IMR-90 (cell line): ENCODE measurements at regions not wholly inside any gene's neighbourhood (a gene's known extent, or its start where the extent isn't known, plus 50 kb on each side); places are given as distances from the start of the nearest gene placed in this dataset.

ENCODE experiments used
- ATAC-seq: fragments of 200-7000 bp; cut with Tn5 transposase; 2 replicates; pipeline ENCODE4 v1.9.1; 2020; ENCODE audit warnings: low read depth, mild to moderate bottlenecking, moderate library complexity
- BruUV-seq: library from RNA; stranded (reverse); fragments of 400-500 nt; replicated peaks from 2 replicates; lab custom pipeline; 2021; lab: Mats Ljungman, UMichigan
- CTCF ChIA-PET: fragments of 300-600 bp; formaldehyde crosslinking; extraction: SDS; loops from one replicate; lab custom pipeline; 2021; ENCODE audit warnings: antibody characterized with exemption; lab: Yijun Ruan, JAX
- POLR2A ChIA-PET: fragments of 300-600 bp; sonication (Branson Sonifier 250); formaldehyde crosslinking; loops from one replicate; lab custom pipeline; 2022; ENCODE audit warnings: antibody characterized with exemption; ENCODE audit not compliant: unreplicated experiment; lab: Charles Lee
- DNase-seq: peaks from one replicate; pipeline ENCODE4 v3.0.0; 2013
- H2AFZ ChIP-seq: replicated peaks from 2 replicates; pipeline ENCODE3; 2013; ENCODE audit warnings: low read length, mild to moderate bottlenecking; ENCODE audit not compliant: poor library complexity
- H2AK5ac ChIP-seq: 2 replicates; pipeline ENCODE4 v1.6.1; 2013; ENCODE audit warnings: low read depth, low read length, inconsistent platforms
- H2AK9ac ChIP-seq: replicated peaks from 2 replicates; pipeline ENCODE3; 2013; ENCODE audit warnings: mild to moderate bottlenecking, low read depth, low read length, moderate library complexity; ENCODE audit not compliant: poor library complexity
- H2BK120ac ChIP-seq: 2 replicates; pipeline ENCODE4 v1.6.1; 2013; ENCODE audit warnings: low read depth, low read length, inconsistent platforms
- H2BK15ac ChIP-seq: 3 replicates; pipeline ENCODE4 v1.6.1; 2013; ENCODE audit warnings: low read depth, low read length, inconsistent platforms
- H2BK20ac ChIP-seq: 2 replicates; pipeline ENCODE4 v1.6.1; 2013; ENCODE audit warnings: low read depth, mild to moderate bottlenecking, inconsistent platforms, low read length, moderate library complexity
- H2BK5ac ChIP-seq: 2 replicates; pipeline ENCODE4 v1.6.1; 2013; ENCODE audit warnings: mild to moderate bottlenecking, low read depth, low read length, inconsistent platforms; ENCODE audit not compliant: poor library complexity, severe bottlenecking
- H3K14ac ChIP-seq: replicated peaks from 2 replicates; pipeline ENCODE4 v1.6.1; 2013; ENCODE audit warnings: low read depth, low read length, inconsistent platforms
- H3K18ac ChIP-seq: 2 replicates; pipeline ENCODE4 v1.6.1; 2013; ENCODE audit warnings: low read depth, low read length, control low read depth
- H3K23ac ChIP-seq: 2 replicates; pipeline ENCODE4 v1.6.1; 2013; ENCODE audit warnings: low read depth, low read length, inconsistent platforms
- H3K27ac ChIP-seq: 2 replicates; pipeline ENCODE4 v1.5.1; 2013; ENCODE audit warnings: mild to moderate bottlenecking, control low read depth, low read length; ENCODE audit not compliant: insufficient read depth
- H3K27me3 ChIP-seq: 2 replicates; pipeline ENCODE4 v1.6.1; 2013; ENCODE audit warnings: low read length; ENCODE audit not compliant: control insufficient read depth, insufficient read depth
- H3K36me3 ChIP-seq: 2 replicates; pipeline ENCODE4 v1.6.1; 2013; ENCODE audit warnings: low read length, mixed read lengths; ENCODE audit not compliant: control insufficient read depth, insufficient read depth
- H3K4ac ChIP-seq: 2 replicates; pipeline ENCODE4 v1.6.1; 2013; ENCODE audit warnings: low read depth, low read length, inconsistent platforms
- H3K4me1 ChIP-seq: 2 replicates; pipeline ENCODE4 v1.6.1; 2013; ENCODE audit warnings: low read length, mixed read lengths; ENCODE audit not compliant: control insufficient read depth, insufficient read depth
- H3K4me2 ChIP-seq: 2 replicates; pipeline ENCODE4 v1.6.1; 2013; ENCODE audit warnings: low read depth, mild to moderate bottlenecking, control low read depth, low read length, moderate library complexity
- H3K4me3 ChIP-seq: 2 replicates; pipeline ENCODE4 v1.5.1; 2013; ENCODE audit warnings: low read depth, mild to moderate bottlenecking, control low read depth, low read length, moderate library complexity; ENCODE audit not compliant: insufficient read depth
- H3K56ac ChIP-seq: 2 replicates; pipeline ENCODE4 v1.6.1; 2013; ENCODE audit warnings: low read length, inconsistent platforms; ENCODE audit not compliant: insufficient read depth; ENCODE audit errors: extremely low read depth
- H3K79me1 ChIP-seq, 2 experiments: 2 replicates each; pipeline ENCODE4 v1.6.1; 2013; ENCODE audit warnings: low read length in 2 of 2, inconsistent platforms in 1 of 2, low read depth in 1 of 2
- H3K9ac ChIP-seq: 2 replicates; pipeline ENCODE4 v1.6.1; 2013; ENCODE audit warnings: low read depth, low read length, control low read depth
- H3K9me1 ChIP-seq: 2 replicates; pipeline ENCODE4 v1.6.1; 2013; ENCODE audit warnings: low read length, inconsistent platforms; ENCODE audit not compliant: insufficient read depth
- H3K9me3 ChIP-seq: 2 replicates; pipeline ENCODE4 v1.6.1; 2013; ENCODE audit warnings: low read length; ENCODE audit not compliant: control insufficient read depth, insufficient read depth
- H4K20me1 ChIP-seq: 2 replicates; pipeline ENCODE4 v1.6.1; 2013; ENCODE audit warnings: low read length, inconsistent platforms; ENCODE audit not compliant: insufficient read depth
- H4K5ac ChIP-seq: 2 replicates; pipeline ENCODE4 v1.6.1; 2013; ENCODE audit warnings: mild to moderate bottlenecking, low read depth, low read length, control low read depth
- H4K8ac ChIP-seq, 2 experiments: 2 replicates each; pipeline ENCODE4 v1.6.1; 2013; ENCODE audit warnings: low read depth in 2 of 2, low read length in 2 of 2, control low read depth in 1 of 2, inconsistent platforms in 1 of 2
- H4K91ac ChIP-seq: 2 replicates; pipeline ENCODE4 v1.6.1; 2013; ENCODE audit warnings: low read depth, low read length, inconsistent platforms; ENCODE audit not compliant: insufficient read depth
- BHLHE40 ChIP-seq: fragments of 150-350 bp; IDR thresholded peaks from 2 replicates; pipeline ENCODE4 v1.6.1; 2016; ENCODE audit warnings: mild to moderate bottlenecking, low read depth, low read length
- CHD1 ChIP-seq: IDR thresholded peaks from 2 replicates; pipeline ENCODE4 v1.6.1; 2012; ENCODE audit warnings: low read depth, low read length, improper control_type of control experiment
- CTCF ChIP-seq: conservative IDR thresholded peaks from 2 replicates; pipeline ENCODE4 v1.5.1; 2012; ENCODE audit warnings: mild to moderate bottlenecking, low read depth, low read length, improper control_type of control experiment
- ELK1 ChIP-seq: fragments of 150-350 bp; IDR thresholded peaks from 2 replicates; pipeline ENCODE4 v1.6.1; 2016; ENCODE audit warnings: low read depth, mild to moderate bottlenecking, low read length, moderate library complexity, borderline replicate concordance
- NFE2L2 ChIP-seq: fragments of 150-350 bp; IDR thresholded peaks from 2 replicates; pipeline ENCODE4 v1.6.1; 2016; ENCODE audit warnings: low read depth, mild to moderate bottlenecking, low read length
- POLR2A ChIP-seq: IDR thresholded peaks from 2 replicates; pipeline ENCODE4 v1.6.1; 2012; ENCODE audit warnings: mild to moderate bottlenecking, low read depth, low read length
- RCOR1 ChIP-seq: IDR thresholded peaks from 2 replicates; pipeline ENCODE4 v1.6.1; 2012; ENCODE audit warnings: mild to moderate bottlenecking, low read length, improper control_type of control experiment; ENCODE audit not compliant: insufficient replicate concordance
- SMC3 ChIP-seq: fragments of 150-350 bp; IDR thresholded peaks from 2 replicates; pipeline ENCODE4 v1.6.1; 2016; ENCODE audit warnings: low read depth, mild to moderate bottlenecking, antibody characterized with exemption, low read length, moderate library complexity
- USF2 ChIP-seq: fragments of 150-350 bp; IDR thresholded peaks from 2 replicates; pipeline ENCODE4 v1.6.1; 2017; ENCODE audit warnings: mild to moderate bottlenecking, antibody characterized with exemption, low read length, low read depth
- WGBS, 2 experiments: methylation state at CpG; one replicate each; pipeline versions ENCODE4 v1.1.5 to v1.1.7; 2013; ENCODE audit warnings: missing lambda C conversion rate in 2 of 2; ENCODE audit not compliant: insufficient read length in 1 of 2; ENCODE audit errors: extremely low coverage in 2 of 2; 5-methylcytosine and 5-hydroxymethylcytosine counted together
- dilution Hi-C: fragments of 300-500 bp; cut with HindIII; formaldehyde crosslinking; loops from one replicate; pipeline ENCODE4 v1.14.3; 2018; ENCODE audit warnings: low sequenced_read_pairs; ENCODE audit not compliant: unreplicated experiment
- in situ Hi-C: fragments of 300-500 bp; cut with MboI; formaldehyde crosslinking; loops from 3 replicates; pipeline ENCODE4 v1.14.3; 2019; ENCODE audit warnings: low sequenced_read_pairs, inconsistent platforms, mixed read lengths
- intact Hi-C: fragments of 100-400 bp; cut with micrococcal nuclease; formaldehyde crosslinking; loops from 2 replicates; pipeline ENCODE4 v1.10.0; 2022

GRCh38 chr2:20132990-20133535 is 81.6 kb upstream of the LAPTM4A start:
- Histone ChIP-seq H4K5ac (no peak overlapping the region), H2BK15ac (no peak overlapping the region), H3K4ac (no peak overlapping the region), H3K27ac (no peak overlapping the region), H3K14ac (no peak overlapping the region), H3K4me3 (no peak overlapping the region), H4K91ac (no peak overlapping the region), H3K27me3 (peaks cover 13% of the 10 kb centered on the region), H2AK9ac (no peak overlapping the region), H2BK120ac (no peak overlapping the region), H3K9ac (no peak overlapping the region), H3K9me3 (no peaks in the 10 kb centered on the region), H2BK20ac (no peak overlapping the region), H2AK5ac (no peak overlapping the region), H3K23ac (no peak overlapping the region), H3K56ac (no peak overlapping the region), H3K9me1 (no peaks in the 10 kb centered on the region), H4K20me1 (no peaks in the 10 kb centered on the region; the same call in 1 of the 2 replicates), H3K79me1 (no peaks in the 10 kb centered on the region), H3K4me2 (no peak overlapping the region), H2BK5ac (no peak overlapping the region), H4K8ac (no peak overlapping the region), H3K18ac (no peak overlapping the region), H3K4me1 (peaks cover 4% of the 10 kb centered on the region; the same call in 1 of the 2 replicates), H3K36me3 (no peaks in the 10 kb centered on the region), H2AFZ (no peak overlapping the region)
- 56% methylated on average over 4 of the region's 12 CpGs; no CpG with 5 or more reads in 1 of the 2 experiments for WGBS, 2 experiments
- DNase-seq, result no peak
- TF ChIP-seq CHD1 (no peak), BHLHE40 (no peak), NFE2L2 (no peak), ELK1 (no peak), CTCF (no peak), USF2 (no peak), SMC3 (no peak), POLR2A (no peak), RCOR1 (no peak)
- CTCF ChIA-PET, result no interaction called here
- intact Hi-C loops, result no loop called here
- POLR2A ChIA-PET, result no interaction called here
- ATAC-seq, result no peak
- BruUV-seq, result no TSS peak
- in situ Hi-C loops, result no loop called here
- dilution Hi-C loops, result no loop called here
